ENCODE measurements at regions not wholly inside any gene's neighbourhood (a gene's known extent, or its start where the extent isn't known, plus 50 kb on each side); places are given as distances from the start of the nearest gene placed in this dataset.

GRCh38 chr11:11027288-11027687 lies 169.4 kb upstream of the ZBED5 start:
- FAIRE-seq: no peak

More at GRCh38 chr11:11027288-11027687, 169.4 kb upstream of the ZBED5 start:
- no peak for TF ChIP-seq E4F1 (IDR thresholded peaks at IDR 0.05; ENCODE audit: borderline replicate concordance, partially characterized antibody)
- Histone ChIP-seq H3K79me2 (ENCODE audit: control insufficient read depth, insufficient read depth, low read length) (no peaks in the 10 kb centered on the region), H3K9ac (ENCODE audit: control insufficient read depth, insufficient read depth, low read length) (no peak overlapping the region), H3K27me3 (replicated peaks in 1 of 2; ENCODE audit: control insufficient read depth in 2 of 2, insufficient read depth in 2 of 2, low read length in 1 of 2) (peaks cover 0 to 2% of the 10 kb centered on the region in 2 experiments; a peak in 2 of 4 replicates), H3K4me3 (no peak overlapping the region), H3K9me3 (replicated peaks; ENCODE audit: control insufficient read depth, insufficient read depth, low read length) (no peaks in the 10 kb centered on the region), H4K20me1 (ENCODE audit: control insufficient read depth, insufficient read depth) (no peaks in the 10 kb centered on the region), H3K4me1 (ENCODE audit: control insufficient read depth, insufficient read depth, low read length) (no peaks in the 10 kb centered on the region), H3K36me3 (ENCODE audit: control insufficient read depth in 2 of 2, insufficient read depth in 2 of 2, low read length in 1 of 2) (no peaks in the 10 kb centered on the region), H2AFZ (ENCODE audit: control insufficient read depth, low read depth, low read length) (no peak overlapping the region), H3K27ac (ENCODE audit: control insufficient read depth, insufficient read depth) (no peak overlapping the region), H3K4me2 (ENCODE audit: control insufficient read depth, insufficient read depth) (no peak overlapping the region)
- 0% methylated on average over 1 of the region's 1 CpG for WGBS (ENCODE audit: insufficient coverage, insufficient replicate concordance, low lambda C conversion rate, missing lambda C conversion rate)
- DNase-seq (ENCODE audit: low read depth, low spot score) (no peak), ATAC-seq (no peak)
- ChIA-PET CTCF (interaction anchor here (0.6 to 8.1 kb wide), 42 partner anchors 9 to 1934 kb away, joined by 3 to 99 read pairs (median 5); no protein-coding TSS in a partner anchor), POLR2A (no interaction called here), RAD21 (ENCODE audit: unreplicated experiment) (interaction anchor here (0.9 to 3.7 kb wide), 9 partner anchors 8 to 761 kb away, joined by 3 to 42 read pairs (median 5); no protein-coding TSS in a partner anchor), SMC1A (ENCODE audit: uncharacterized antibody, unreplicated experiment) (interaction anchor here (0.9 to 4.0 kb wide), 16 partner anchors 8 to 763 kb away, joined by 3 to 37 read pairs (median 4); no protein-coding TSS in a partner anchor)
- in situ Hi-C loops (cut with MboI) (loop anchor here (5.0 kb wide), 1 partner anchor 760 kb away; no protein-coding TSS in a partner anchor), intact Hi-C loops (cut with micrococcal nuclease; ENCODE audit: unreplicated experiment) (no loop called here)
- BruUV-seq (replicated peaks): no TSS peak
